PC-9 (cell line): ENCODE measurements at regions not wholly inside any gene's neighbourhood (a gene's known extent, or its start where the extent isn't known, plus 50 kb on each side); places are given as distances from the start of the nearest gene placed in this dataset.

Experiments
- EZH2 ChIP-seq: fragments of 200-600 bp; sonication (generic); IDR thresholded peaks from 2 replicates; pipeline ENCODE4 v1.8.0; 2017; ENCODE audit warnings: antibody characterized with exemption, low read depth
- TF ChIP-seq, protein P1 (sequence below): fragments of 200-600 bp; sonication (generic); conservative IDR thresholded peaks from 2 replicates; pipeline ENCODE4 v1.6.1; 2017; ENCODE audit warnings: mixed run types, antibody characterized with exemption, mild to moderate bottlenecking, moderate library complexity

DNA sequence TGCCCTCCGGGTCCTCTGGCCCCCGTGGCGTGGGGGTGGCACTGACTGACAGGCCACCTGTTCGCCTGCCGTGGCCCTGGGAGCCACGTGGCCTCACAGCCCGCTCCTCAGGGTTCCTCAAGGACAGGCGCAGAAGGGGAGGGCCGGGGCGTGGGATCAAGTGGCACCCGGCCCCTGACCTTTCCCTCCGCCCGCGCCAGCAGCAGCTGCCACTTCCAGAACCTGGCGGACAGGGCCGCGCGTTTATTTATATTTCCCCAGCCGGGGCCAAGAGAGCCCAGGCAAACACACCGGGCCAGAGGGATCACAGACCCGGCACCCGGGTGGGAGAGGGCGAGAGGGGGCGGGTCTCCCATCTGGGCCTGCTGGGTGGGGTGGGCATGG lies 92.6 kb downstream of the RFLNA start:
- TF ChIP-seq, protein P1, sequence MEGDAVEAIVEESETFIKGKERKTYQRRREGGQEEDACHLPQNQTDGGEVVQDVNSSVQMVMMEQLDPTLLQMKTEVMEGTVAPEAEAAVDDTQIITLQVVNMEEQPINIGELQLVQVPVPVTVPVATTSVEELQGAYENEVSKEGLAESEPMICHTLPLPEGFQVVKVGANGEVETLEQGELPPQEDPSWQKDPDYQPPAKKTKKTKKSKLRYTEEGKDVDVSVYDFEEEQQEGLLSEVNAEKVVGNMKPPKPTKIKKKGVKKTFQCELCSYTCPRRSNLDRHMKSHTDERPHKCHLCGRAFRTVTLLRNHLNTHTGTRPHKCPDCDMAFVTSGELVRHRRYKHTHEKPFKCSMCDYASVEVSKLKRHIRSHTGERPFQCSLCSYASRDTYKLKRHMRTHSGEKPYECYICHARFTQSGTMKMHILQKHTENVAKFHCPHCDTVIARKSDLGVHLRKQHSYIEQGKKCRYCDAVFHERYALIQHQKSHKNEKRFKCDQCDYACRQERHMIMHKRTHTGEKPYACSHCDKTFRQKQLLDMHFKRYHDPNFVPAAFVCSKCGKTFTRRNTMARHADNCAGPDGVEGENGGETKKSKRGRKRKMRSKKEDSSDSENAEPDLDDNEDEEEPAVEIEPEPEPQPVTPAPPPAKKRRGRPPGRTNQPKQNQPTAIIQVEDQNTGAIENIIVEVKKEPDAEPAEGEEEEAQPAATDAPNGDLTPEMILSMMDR: no peak
- no peak for TF ChIP-seq EZH2
